ENCODE measurements at regions not wholly inside any gene's neighbourhood (a gene's known extent, or its start where the extent isn't known, plus 50 kb on each side); places are given as distances from the start of the nearest gene placed in this dataset.

- peaks cover 80% of the 10 kb centered on the region for H3K27me3 ChIP-seq (ENCODE audit: insufficient read depth, low read depth, severe bottlenecking)
- no peak overlapping the region for H3K4me3 ChIP-seq (ENCODE audit: low read depth, low read length)
- no peak overlapping the region for H3K27ac ChIP-seq
- no peaks in the 10 kb centered on the region for H3K36me3 ChIP-seq
- no peak for TF ChIP-seq CTCF (IDR thresholded peaks at IDR 0.05; ENCODE audit: low read depth, low read length)
- H3K9me3 ChIP-seq (ENCODE audit: severe bottlenecking): no peaks in the 10 kb centered on the region
- no peak for DNase-seq
Measured at GRCh38 chr10:118457824-118458428, 115.8 kb upstream of the FAM204A start.

- peaks cover 71% of the 10 kb centered on the region for H3K27me3 ChIP-seq (ENCODE audit: insufficient read depth, low read depth, severe bottlenecking)
- no peak overlapping the region for H3K4me3 ChIP-seq (ENCODE audit: low read depth, low read length)
- no peak for DNase-seq
- no peaks in the 10 kb centered on the region for H3K36me3 ChIP-seq
- no peaks in the 10 kb centered on the region for H3K9me3 ChIP-seq (ENCODE audit: severe bottlenecking)
- no peak for TF ChIP-seq CTCF (IDR thresholded peaks at IDR 0.05; ENCODE audit: low read depth, low read length)
- no peak overlapping the region for H3K27ac ChIP-seq
Measured at GRCh38 chr10:118455181-118455695, 113.1 kb upstream of the FAM204A start.

- Histone ChIP-seq H3K27me3 (ENCODE audit: insufficient read depth, low read depth, severe bottlenecking) (peaks cover 74% of the 10 kb centered on the region), H3K9me3 (ENCODE audit: severe bottlenecking) (no peaks in the 10 kb centered on the region), H3K27ac (no peak overlapping the region), H3K36me3 (no peaks in the 10 kb centered on the region), H3K4me3 (ENCODE audit: low read depth, low read length) (no peak overlapping the region)
- TF ChIP-seq CTCF (IDR thresholded peaks at IDR 0.05; ENCODE audit: low read depth, low read length): no peak
- no peak for DNase-seq
Measured at GRCh38 chr10:118454211-118454610, 112.1 kb upstream of the FAM204A start.

- Histone ChIP-seq H3K9me3 (ENCODE audit: severe bottlenecking) (no peaks in the 10 kb centered on the region), H3K36me3 (no peaks in the 10 kb centered on the region), H3K27ac (no peak overlapping the region), H3K4me3 (ENCODE audit: low read depth, low read length) (no peak overlapping the region), H3K27me3 (ENCODE audit: insufficient read depth, low read depth, severe bottlenecking) (peaks cover 75% of the 10 kb centered on the region)
- DNase-seq: no peak
- no peak for TF ChIP-seq CTCF (IDR thresholded peaks at IDR 0.05; ENCODE audit: low read depth, low read length)
Measured at GRCh38 chr10:118452098-118452497, 110.0 kb upstream of the FAM204A start.

- Histone ChIP-seq H3K4me3 (ENCODE audit: low read depth, low read length) (no peak overlapping the region), H3K27ac (no peak overlapping the region), H3K36me3 (no peaks in the 10 kb centered on the region), H3K9me3 (ENCODE audit: severe bottlenecking) (no peaks in the 10 kb centered on the region), H3K27me3 (ENCODE audit: insufficient read depth, low read depth, severe bottlenecking) (peaks cover 82% of the 10 kb centered on the region)
- TF ChIP-seq CTCF (IDR thresholded peaks at IDR 0.05; ENCODE audit: low read depth, low read length): no peak
- no peak for DNase-seq
Measured at GRCh38 chr10:118449521-118449920, 107.4 kb upstream of the FAM204A start.

- no peak overlapping the region for H3K4me3 ChIP-seq (ENCODE audit: low read depth, low read length)
- DNase-seq: no peak
- H3K27ac ChIP-seq: no peak overlapping the region
- H3K36me3 ChIP-seq: no peaks in the 10 kb centered on the region
- TF ChIP-seq CTCF (IDR thresholded peaks at IDR 0.05; ENCODE audit: low read depth, low read length): no peak
- H3K9me3 ChIP-seq (ENCODE audit: severe bottlenecking): no peaks in the 10 kb centered on the region
- peaks cover 77% of the 10 kb centered on the region for H3K27me3 ChIP-seq (ENCODE audit: insufficient read depth, low read depth, severe bottlenecking)
Measured at GRCh38 chr10:118448744-118449143, 106.6 kb upstream of the FAM204A start.
